B cell (primary cell): ENCODE measurements at regions not wholly inside any gene's neighbourhood (a gene's known extent, or its start where the extent isn't known, plus 50 kb on each side); places are given as distances from the start of the nearest gene placed in this dataset. TPM values are rescaled to one million over a fixed set of nuclear protein-coding genes. Genes with fewer than 3 reads are reported as not detected.

Experiments used
- ATAC-seq: fragments of 200-7000 bp; cut with Tn5 transposase; one replicate; pipeline ENCODE4 v1.10.0; 2021; ENCODE audit warnings: low read depth, mild to moderate bottlenecking, moderate number of reproducible peaks, moderate library complexity
- CTCF ChIA-PET: fragments of 350-600 bp; sonication (Branson Sonifier 250); formaldehyde crosslinking; loops from one replicate; lab custom pipeline; 2021; ENCODE audit warnings: antibody characterized with exemption, inconsistent platforms; lab: Charles Lee
- POLR2A ChIA-PET: fragments of 350-600 bp; sonication (Branson Sonifier 250); formaldehyde crosslinking; loops from one replicate; lab custom pipeline; 2021; ENCODE audit warnings: antibody characterized with exemption; lab: Charles Lee
- DNase-seq: peaks from one replicate; pipeline ENCODE4 v3.0.0; 2013
- H2AFZ ChIP-seq: 2 replicates; pipeline ENCODE4 v1.6.1; 2012; ENCODE audit warnings: mild to moderate bottlenecking, low read depth, low read length; ENCODE audit not compliant: insufficient read depth, poor library complexity, severe bottlenecking
- H3K27ac ChIP-seq, 2 donors: 1 replicate in 1 of 2; 2 replicates in 1 of 2; pipeline ENCODE4 v1.5.1; 2012 to 2013; ENCODE audit warnings: low read length in 2 of 2, mild to moderate bottlenecking in 2 of 2, moderate library complexity in 1 of 2
- H3K27me3 ChIP-seq, 4 experiments: fragments of 200-600 bp in 1 of 4; sonication (generic) in 1 of 4; replicated peaks in 1 of 4; 1 replicate in 2 of 4; 2 replicates in 2 of 4; pipeline versions ENCODE4 v1.6.1 to v1.7.0; 2013 to 2016; ENCODE audit warnings: low read length in 3 of 4, mild to moderate bottlenecking in 2 of 4, mixed read lengths in 1 of 4, moderate library complexity in 1 of 4; ENCODE audit not compliant: insufficient read depth in 4 of 4, control insufficient read depth in 3 of 4; ENCODE audit errors: control extremely low read depth in 1 of 4
- H3K36me3 ChIP-seq, 2 experiments: replicated peaks in 1 of 2; 1 replicate in 1 of 2; 2 replicates in 1 of 2; pipeline versions ENCODE4 v1.6.1 to v1.7.1; 2013; ENCODE audit warnings: low read length in 1 of 2; ENCODE audit not compliant: insufficient read depth in 2 of 2, control insufficient read depth in 1 of 2; ENCODE audit errors: control extremely low read depth in 1 of 2, extremely low read depth in 1 of 2
- H3K4me1 ChIP-seq, 2 donors: fragments of 200-600 bp in 1 of 2; sonication (generic) in 1 of 2; 1 replicate in 1 of 2; 2 replicates in 1 of 2; pipeline versions ENCODE4 v1.5.1 to v1.6.1; 2013 to 2017; ENCODE audit warnings: low read length in 2 of 2; ENCODE audit not compliant: control insufficient read depth in 2 of 2, insufficient read depth in 2 of 2
- H3K4me2 ChIP-seq: replicated peaks from 2 replicates; pipeline ENCODE3; 2012; ENCODE audit warnings: mild to moderate bottlenecking, low read depth, low read length; ENCODE audit not compliant: poor library complexity, severe bottlenecking
- H3K4me3 ChIP-seq, 5 experiments: fragments of 200-600 bp in 1 of 5; sonication (generic) in 1 of 5; 1 replicate in 3 of 5; 2 replicates in 2 of 5; pipeline versions ENCODE4 v1.5.1 to v1.7.0; 2011 to 2016; ENCODE audit warnings: low read length in 4 of 5, mild to moderate bottlenecking in 4 of 5, low read depth in 2 of 5, control low read depth in 1 of 5, moderate library complexity in 1 of 5; ENCODE audit not compliant: insufficient read depth in 1 of 5; ENCODE audit errors: control extremely low read depth in 1 of 5, extremely low read depth in 1 of 5
- H3K79me2 ChIP-seq: fragments of 200-600 bp; sonication (generic); one replicate; pipeline ENCODE4 v1.6.0; 2016; ENCODE audit warnings: low read length; ENCODE audit not compliant: control insufficient read depth, insufficient read depth
- H3K9ac ChIP-seq: fragments of 200-600 bp; sonication (generic); 2 replicates; pipeline ENCODE4 v1.6.1; 2017; ENCODE audit warnings: mild to moderate bottlenecking, low read length, moderate library complexity
- H3K9me3 ChIP-seq, 3 donors: one replicate each; pipeline versions ENCODE4 v1.6.1 to v1.7.1; 2013; ENCODE audit warnings: low read length in 2 of 3; ENCODE audit not compliant: control insufficient read depth in 2 of 3, insufficient read depth in 1 of 3; ENCODE audit errors: control extremely low read depth in 1 of 3
- H4K20me1 ChIP-seq: 2 replicates; pipeline ENCODE4 v1.6.0; 2012; ENCODE audit warnings: mild to moderate bottlenecking, low read length; ENCODE audit not compliant: insufficient read depth, control insufficient read depth, poor library complexity, severe bottlenecking
- H3K27ac Mint-ChIP-seq: one replicate; pipeline ENCODE4 v1.8.0; 2021; ENCODE audit warnings: mixed read lengths
- H3K27me3 Mint-ChIP-seq: one replicate; pipeline ENCODE4 v1.8.0; 2021; ENCODE audit warnings: mixed read lengths
- H3K4me1 Mint-ChIP-seq: one replicate; pipeline ENCODE4 v1.8.0; 2021; ENCODE audit warnings: mixed read lengths
- H3K4me3 Mint-ChIP-seq: one replicate; pipeline ENCODE4 v1.8.0; 2021; ENCODE audit warnings: mixed read lengths
- H3K9me3 Mint-ChIP-seq: one replicate; pipeline ENCODE4 v1.8.0; 2022; ENCODE audit warnings: mixed read lengths; ENCODE audit not compliant: insufficient read depth
- CTCF ChIP-seq: fragments of 200-600 bp; IDR thresholded peaks from one replicate; pipeline ENCODE4 v1.8.0; 2022; ENCODE audit warnings: antibody characterized with exemption, mild to moderate bottlenecking
- EZH2 ChIP-seq: IDR thresholded peaks from 2 replicates; pipeline ENCODE4 v1.6.1; 2012; ENCODE audit warnings: borderline replicate concordance, low read depth, mild to moderate bottlenecking, moderate library complexity, low read length; ENCODE audit not compliant: insufficient read depth, poor library complexity, severe bottlenecking
- WGBS: methylation state at CpG from one replicate; pipeline ENCODE4 v1.1.5; 2013; ENCODE audit warnings: missing lambda C conversion rate; ENCODE audit not compliant: insufficient coverage; 5-methylcytosine and 5-hydroxymethylcytosine counted together
- intact Hi-C: fragments of 100-400 bp; cut with micrococcal nuclease; formaldehyde crosslinking; loops from one replicate; pipeline ENCODE4 v1.10.0; 2022
- small RNA-seq: library from RNA; depleted of rRNA; stranded (forward); fragments of <200 nt; gene quantifications from one replicate; pipeline ENCODE3, GENCODE V24; 2012; ENCODE audit warnings: low replicate concordance, low read depth; ENCODE audit not compliant: insufficient read length

- 92% methylated on average over 2 of the region's 3 CpGs for WGBS
- POLR2A ChIA-PET = no interaction called here
- Histone ChIP-seq H3K4me1 (no peaks in the 10 kb centered on the region), H3K36me3 (no peaks in the 10 kb centered on the region), H3K9ac (no peak overlapping the region), H3K9me3 (peaks cover 0 to 3% (median 0%) of the 10 kb centered on the region in 3 donors), H3K4me2 (no peak overlapping the region), H3K27me3 (peaks cover 0 to 33% (median 10%) of the 10 kb centered on the region in 4 experiments), H4K20me1 (no peaks in the 10 kb centered on the region), H3K27ac (no peak overlapping the region), H3K4me3 (no peak overlapping the region), H3K79me2 (no peaks in the 10 kb centered on the region), H2AFZ (no peak overlapping the region)
- Mint-ChIP-seq H3K4me1 (no peaks in the 10 kb centered on the region), H3K4me3 (no peak overlapping the region), H3K9me3 (no peaks in the 10 kb centered on the region), H3K27ac (no peak overlapping the region), H3K27me3 (peaks cover 61% of the 10 kb centered on the region)
- intact Hi-C loops = no loop called here
- DNase-seq (no peak), ATAC-seq (no peak)
- CTCF ChIA-PET = no interaction called here
- TF ChIP-seq CTCF = no peak
- no peak for TF ChIP-seq EZH2
Measured at GRCh38 chr13:26811581-26811980, 51.0 kb upstream of the GPR12 start.

Small RNA genes in the stretch of these regions (small RNA-seq; reads per million reads assigned to genes)
- not detected for gene RPS21P8
